ENCODE measurements at regions not wholly inside any gene's neighbourhood (a gene's known extent, or its start where the extent isn't known, plus 50 kb on each side); places are given as distances from the start of the nearest gene placed in this dataset.

DNA sequence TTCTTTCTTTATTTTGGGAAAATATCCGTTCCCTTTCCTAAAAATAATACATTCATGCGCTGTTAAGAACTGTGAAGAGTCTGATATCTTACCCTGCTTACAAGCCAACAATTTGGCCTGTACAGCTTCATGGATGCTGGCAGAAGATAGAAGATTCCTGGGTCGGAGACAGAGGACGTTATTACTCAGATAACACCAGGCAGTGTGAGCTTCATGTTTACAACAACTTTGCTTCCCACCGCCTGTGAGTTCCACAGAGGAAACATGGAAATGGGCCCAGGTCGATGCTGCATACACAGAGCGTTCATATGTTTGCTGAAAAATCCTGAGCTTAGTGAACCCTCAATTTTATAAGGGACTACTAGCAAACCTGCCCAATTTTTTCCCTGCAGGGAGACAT, 705.6 kb upstream of the SEL1L start (continued):
- TF ChIP-seq CBFB (CRISPR knock-in tag; IDR thresholded peaks at IDR 0.05; ENCODE audit: low read depth) (no peak), PRRX2 (CRISPR knock-in tag; IDR thresholded peaks at IDR 0.05) (no peak), ZNF396 (CRISPR knock-in tag; IDR thresholded peaks at IDR 0.05; ENCODE audit: borderline replicate concordance) (no peak), TP53 (CRISPR knock-in tag; IDR thresholded peaks at IDR 0.05) (no peak), TEAD1 (CRISPR knock-in tag; IDR thresholded peaks at IDR 0.05) (no peak)

GRCh38 chr14:82244791-82245190, 711.1 kb upstream of the SEL1L start:
- Mint-ChIP-seq H3K27ac (no peak overlapping the region), H3K36me3 (no peaks in the 10 kb centered on the region), H3K9me3 (no peaks in the 10 kb centered on the region), H3K4me1 (no peaks in the 10 kb centered on the region), H3K4me3 (no peak overlapping the region), H3K27me3 (ENCODE audit: low read depth) (no peaks in the 10 kb centered on the region)
- ATAC-seq (no peak), DNase-seq (ENCODE audit: low spot score) (no peak)
- CTCF ChIA-PET = no interaction called here
- TF ChIP-seq SMAD3 (CRISPR knock-in tag; IDR thresholded peaks at IDR 0.05; ENCODE audit: borderline replicate concordance) (no peak), GABPB1 (CRISPR knock-in tag; IDR thresholded peaks at IDR 0.05) (no peak), ZBTB21 (CRISPR knock-in tag; IDR thresholded peaks at IDR 0.05; ENCODE audit: borderline replicate concordance) (no peak), ZNF396 (CRISPR knock-in tag; IDR thresholded peaks at IDR 0.05; ENCODE audit: borderline replicate concordance) (no peak), GTF2I (CRISPR knock-in tag; conservative IDR thresholded peaks at IDR 0.05) (no peak), ZNF263 (CRISPR knock-in tag; IDR thresholded peaks at IDR 0.05; ENCODE audit: low read depth) (no peak), RELA (CRISPR knock-in tag; IDR thresholded peaks at IDR 0.05; ENCODE audit: borderline replicate concordance) (no peak), TP53 (CRISPR knock-in tag; IDR thresholded peaks at IDR 0.05) (no peak), ZNF317 (CRISPR knock-in tag; IDR thresholded peaks at IDR 0.05; ENCODE audit: borderline replicate concordance, low read depth) (no peak), ZNF416 (CRISPR knock-in tag; IDR thresholded peaks at IDR 0.05) (no peak), USF2 (CRISPR knock-in tag; IDR thresholded peaks at IDR 0.05) (no peak)
- TF ChIP-seq, protein P1, sequence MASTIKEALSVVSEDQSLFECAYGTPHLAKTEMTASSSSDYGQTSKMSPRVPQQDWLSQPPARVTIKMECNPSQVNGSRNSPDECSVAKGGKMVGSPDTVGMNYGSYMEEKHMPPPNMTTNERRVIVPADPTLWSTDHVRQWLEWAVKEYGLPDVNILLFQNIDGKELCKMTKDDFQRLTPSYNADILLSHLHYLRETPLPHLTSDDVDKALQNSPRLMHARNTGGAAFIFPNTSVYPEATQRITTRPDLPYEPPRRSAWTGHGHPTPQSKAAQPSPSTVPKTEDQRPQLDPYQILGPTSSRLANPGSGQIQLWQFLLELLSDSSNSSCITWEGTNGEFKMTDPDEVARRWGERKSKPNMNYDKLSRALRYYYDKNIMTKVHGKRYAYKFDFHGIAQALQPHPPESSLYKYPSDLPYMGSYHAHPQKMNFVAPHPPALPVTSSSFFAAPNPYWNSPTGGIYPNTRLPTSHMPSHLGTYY (CRISPR knock-in tag; IDR thresholded peaks at IDR 0.05) = no peak
- POLR2A ChIA-PET = no interaction called here

DNA sequence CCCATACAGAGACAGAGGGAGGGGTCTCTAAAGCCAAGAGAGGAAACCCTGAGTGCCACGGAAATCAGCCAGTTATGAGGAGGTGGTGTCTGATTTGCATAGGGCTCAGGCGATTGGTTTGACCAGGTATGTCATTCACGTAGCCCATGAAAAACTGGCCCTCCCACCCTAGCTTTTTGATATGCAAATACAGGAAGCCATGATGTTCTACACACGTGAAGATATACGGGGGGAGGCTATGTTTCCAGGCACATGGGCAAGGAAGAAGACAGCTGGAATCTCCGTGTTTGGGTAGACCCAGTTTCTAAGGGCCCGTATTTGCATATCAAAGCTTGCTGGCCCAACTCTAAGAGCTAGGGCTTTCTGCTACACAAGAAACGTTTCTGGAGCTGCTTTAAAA, 717.8 kb upstream of the SEL1L start:
- peak; percentile 26 for DNase-seq (ENCODE audit: low spot score)
- H3K27ac Mint-ChIP-seq = no peak overlapping the region
- H3K4me1 Mint-ChIP-seq = peaks cover 3% of the 10 kb centered on the region
- H3K36me3 Mint-ChIP-seq = no peaks in the 10 kb centered on the region
- ChIA-PET POLR2A (interaction anchor here (0.7 kb wide), 1 partner anchor 57 kb away, joined by 5 read pairs; no protein-coding TSS in a partner anchor), CTCF (interaction anchor here (1.0 kb wide), 1 partner anchor 259 kb away, joined by 5 read pairs; no protein-coding TSS in a partner anchor)
- H3K4me3 Mint-ChIP-seq = no peak overlapping the region
- H3K27me3 Mint-ChIP-seq (ENCODE audit: low read depth) = no peaks in the 10 kb centered on the region
- ATAC-seq = peak; percentile 92
- H3K9me3 Mint-ChIP-seq = peaks cover 3% of the 10 kb centered on the region; the same call in 1 of the 2 replicates
- TF ChIP-seq CREB1 (CRISPR knock-in tag; IDR thresholded peaks at IDR 0.05) (no peak), TEAD1 (CRISPR knock-in tag; IDR thresholded peaks at IDR 0.05) (no peak), ATF2 (CRISPR knock-in tag; IDR thresholded peaks at IDR 0.05; ENCODE audit: borderline replicate concordance, low read depth) (no peak), RORB (CRISPR knock-in tag; IDR thresholded peaks at IDR 0.05) (no peak), E2F1 (CRISPR knock-in tag; IDR thresholded peaks at IDR 0.05) (no peak), SMAD4 (CRISPR knock-in tag; IDR thresholded peaks at IDR 0.05) (no peak), NFE2L1 (CRISPR knock-in tag; IDR thresholded peaks at IDR 0.05) (no peak), OVOL2 (CRISPR knock-in tag; IDR thresholded peaks at IDR 0.05; ENCODE audit: borderline replicate concordance) (no peak), NFATC4 (CRISPR knock-in tag; IDR thresholded peaks at IDR 0.05) (no peak), ZBTB21 (CRISPR knock-in tag; IDR thresholded peaks at IDR 0.05; ENCODE audit: borderline replicate concordance) (no peak), SOX15 (CRISPR knock-in tag; IDR thresholded peaks at IDR 0.05) (no peak), ZNF263 (CRISPR knock-in tag; IDR thresholded peaks at IDR 0.05; ENCODE audit: low read depth) (no peak), USF2 (CRISPR knock-in tag; IDR thresholded peaks at IDR 0.05) (no peak), ATF1 (CRISPR knock-in tag; IDR thresholded peaks at IDR 0.05) (no peak), EMX1 (CRISPR knock-in tag; IDR thresholded peaks at IDR 0.05) (no peak)
- TF ChIP-seq, protein P2, sequence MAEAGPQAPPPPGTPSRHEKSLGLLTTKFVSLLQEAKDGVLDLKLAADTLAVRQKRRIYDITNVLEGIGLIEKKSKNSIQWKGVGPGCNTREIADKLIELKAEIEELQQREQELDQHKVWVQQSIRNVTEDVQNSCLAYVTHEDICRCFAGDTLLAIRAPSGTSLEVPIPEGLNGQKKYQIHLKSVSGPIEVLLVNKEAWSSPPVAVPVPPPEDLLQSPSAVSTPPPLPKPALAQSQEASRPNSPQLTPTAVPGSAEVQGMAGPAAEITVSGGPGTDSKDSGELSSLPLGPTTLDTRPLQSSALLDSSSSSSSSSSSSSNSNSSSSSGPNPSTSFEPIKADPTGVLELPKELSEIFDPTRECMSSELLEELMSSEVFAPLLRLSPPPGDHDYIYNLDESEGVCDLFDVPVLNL (CRISPR knock-in tag; IDR thresholded peaks at IDR 0.05; ENCODE audit: borderline replicate concordance, low read depth) = no peak
- TF ChIP-seq, protein P3, sequence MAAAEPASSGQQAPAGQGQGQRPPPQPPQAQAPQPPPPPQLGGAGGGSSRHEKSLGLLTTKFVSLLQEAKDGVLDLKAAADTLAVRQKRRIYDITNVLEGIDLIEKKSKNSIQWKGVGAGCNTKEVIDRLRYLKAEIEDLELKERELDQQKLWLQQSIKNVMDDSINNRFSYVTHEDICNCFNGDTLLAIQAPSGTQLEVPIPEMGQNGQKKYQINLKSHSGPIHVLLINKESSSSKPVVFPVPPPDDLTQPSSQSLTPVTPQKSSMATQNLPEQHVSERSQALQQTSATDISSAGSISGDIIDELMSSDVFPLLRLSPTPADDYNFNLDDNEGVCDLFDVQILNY (CRISPR knock-in tag; IDR thresholded peaks at IDR 0.05) = no peak

Data from WTC11 (cell line).